Activated naive CD4-positive, alpha-beta T cell treated with anti-CD3 and anti-CD28 coated beads, Interleukin-2, amount 50 U/mL, for 24 hours (primary cell): ENCODE measurements at regions not wholly inside any gene's neighbourhood (a gene's known extent, or its start where the extent isn't known, plus 50 kb on each side); places are given as distances from the start of the nearest gene placed in this dataset.

Source experiments
- H3K27ac Mint-ChIP-seq: one replicate; pipeline ENCODE4 v1.8.0; 2021; ENCODE audit warnings: mild to moderate bottlenecking, mixed read lengths
- H3K27me3 Mint-ChIP-seq: one replicate; pipeline ENCODE4 v1.8.0; 2021; ENCODE audit warnings: mixed read lengths
- H3K36me3 Mint-ChIP-seq: one replicate; pipeline ENCODE4 v1.8.0; 2021; ENCODE audit warnings: mixed read lengths
- H3K4me1 Mint-ChIP-seq: one replicate; pipeline ENCODE4 v1.8.0; 2021; ENCODE audit warnings: mixed read lengths
- H3K4me3 Mint-ChIP-seq: one replicate; pipeline ENCODE4 v1.8.0; 2021; ENCODE audit warnings: mild to moderate bottlenecking, mixed read lengths
- H3K9me3 Mint-ChIP-seq: one replicate; pipeline ENCODE4 v1.8.0; 2021; ENCODE audit warnings: mixed read lengths

- Mint-ChIP-seq H3K4me1 (no peaks in the 10 kb centered on the region), H3K9me3 (no peaks in the 10 kb centered on the region), H3K27me3 (peaks cover 4% of the 10 kb centered on the region), H3K36me3 (no peaks in the 10 kb centered on the region), H3K4me3 (no peak overlapping the region), H3K27ac (no peak overlapping the region)
These were observed 271.6 kb downstream of the DHX35 start for GRCh38 chr20:39233755-39234154.

- Mint-ChIP-seq H3K27ac (no peak overlapping the region), H3K4me1 (no peaks in the 10 kb centered on the region), H3K27me3 (peaks cover 4% of the 10 kb centered on the region), H3K36me3 (no peaks in the 10 kb centered on the region), H3K4me3 (no peak overlapping the region), H3K9me3 (no peaks in the 10 kb centered on the region)
These were observed 265.3 kb downstream of the DHX35 start for GRCh38 chr20:39227416-39227815.

GRCh38 chr20:39225978-39226377 lies 263.8 kb downstream of the DHX35 start:
- Mint-ChIP-seq H3K36me3 (no peaks in the 10 kb centered on the region), H3K9me3 (no peaks in the 10 kb centered on the region), H3K4me3 (no peak overlapping the region), H3K4me1 (no peaks in the 10 kb centered on the region), H3K27me3 (peaks cover 4% of the 10 kb centered on the region), H3K27ac (no peak overlapping the region)

- peaks cover 7% of the 10 kb centered on the region for H3K27me3 Mint-ChIP-seq
- no peak overlapping the region for H3K27ac Mint-ChIP-seq
- H3K4me3 Mint-ChIP-seq = no peak overlapping the region
- H3K4me1 Mint-ChIP-seq = no peaks in the 10 kb centered on the region
- no peaks in the 10 kb centered on the region for H3K9me3 Mint-ChIP-seq
- H3K36me3 Mint-ChIP-seq = no peaks in the 10 kb centered on the region
These were observed 263.4 kb downstream of the DHX35 start for GRCh38 chr20:39225536-39225935.

DNA sequence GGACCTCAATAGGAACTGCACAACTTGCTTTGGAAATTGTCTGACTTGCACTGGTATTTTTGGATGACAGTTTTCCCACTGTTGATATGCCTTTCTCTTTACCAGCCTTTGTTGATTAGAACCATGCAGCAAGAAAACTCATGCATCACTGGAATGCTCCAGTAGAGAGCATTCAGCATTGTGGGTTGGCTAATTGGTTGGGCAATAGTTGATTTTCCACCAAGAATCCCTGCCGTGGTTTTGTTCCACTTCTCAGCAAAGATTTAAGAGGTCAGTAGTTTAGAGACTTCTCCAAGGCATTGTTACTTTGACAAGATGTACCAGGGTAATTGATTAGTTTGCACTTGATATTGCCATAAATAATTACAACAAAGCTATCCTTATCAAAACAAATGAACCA lies 260.0 kb downstream of the DHX35 start:
- Mint-ChIP-seq H3K27me3 (peaks cover 6% of the 10 kb centered on the region), H3K27ac (no peak overlapping the region), H3K36me3 (no peaks in the 10 kb centered on the region), H3K9me3 (no peaks in the 10 kb centered on the region), H3K4me1 (no peaks in the 10 kb centered on the region), H3K4me3 (no peak overlapping the region)

GRCh38 chr20:39216195-39216594 lies 254.1 kb downstream of the DHX35 start:
- no peaks in the 10 kb centered on the region for H3K36me3 Mint-ChIP-seq
- no peak overlapping the region for H3K4me3 Mint-ChIP-seq
- H3K27ac Mint-ChIP-seq = no peak overlapping the region
- no peaks in the 10 kb centered on the region for H3K4me1 Mint-ChIP-seq
- H3K27me3 Mint-ChIP-seq = peaks cover 11% of the 10 kb centered on the region
- H3K9me3 Mint-ChIP-seq = no peaks in the 10 kb centered on the region

GRCh38 chr20:39214828-39215227 lies 252.7 kb downstream of the DHX35 start:
- H3K27ac Mint-ChIP-seq = no peak overlapping the region
- H3K4me1 Mint-ChIP-seq = no peaks in the 10 kb centered on the region
- peaks cover 5% of the 10 kb centered on the region for H3K27me3 Mint-ChIP-seq
- H3K36me3 Mint-ChIP-seq = no peaks in the 10 kb centered on the region
- no peaks in the 10 kb centered on the region for H3K9me3 Mint-ChIP-seq
- H3K4me3 Mint-ChIP-seq = no peak overlapping the region

- Mint-ChIP-seq H3K27ac (no peak overlapping the region), H3K4me3 (no peak overlapping the region), H3K27me3 (peaks cover 5% of the 10 kb centered on the region), H3K9me3 (no peaks in the 10 kb centered on the region), H3K4me1 (no peaks in the 10 kb centered on the region), H3K36me3 (no peaks in the 10 kb centered on the region)
These were observed 251.5 kb downstream of the DHX35 start for GRCh38 chr20:39213476-39214145.

DNA sequence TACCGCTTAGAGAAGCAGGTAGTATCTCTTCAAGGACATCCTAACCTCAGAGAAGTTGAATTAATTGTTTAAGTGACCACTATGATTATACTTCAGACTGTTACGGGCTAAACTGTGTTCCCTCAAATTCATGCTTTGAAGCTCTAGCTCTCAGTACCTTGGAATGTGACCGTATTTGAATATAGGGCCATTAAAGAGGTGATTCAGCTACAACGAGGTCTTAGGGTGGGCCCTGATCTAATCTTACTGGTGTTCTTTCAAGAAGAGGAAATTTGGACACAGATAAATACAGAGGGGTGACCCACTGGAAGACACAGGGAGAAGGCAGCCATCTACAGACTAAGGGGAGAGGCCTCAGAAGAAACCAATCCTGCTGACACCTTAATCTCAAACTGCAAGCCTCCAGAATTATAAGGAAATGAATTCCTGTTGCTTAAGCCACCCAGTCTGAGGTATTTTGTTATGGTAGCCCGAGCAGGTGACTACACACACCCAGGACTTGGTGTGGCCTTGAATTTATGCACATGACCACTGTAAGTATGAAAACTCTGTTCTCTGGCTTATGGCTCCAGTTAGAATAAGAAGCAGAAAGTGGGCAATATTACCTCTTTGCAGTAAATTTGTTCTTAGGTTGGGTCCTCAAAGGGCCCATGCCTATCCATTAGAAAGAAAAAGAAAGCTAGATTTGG lies 249.1 kb downstream of the DHX35 start:
- Mint-ChIP-seq H3K4me3 (no peak overlapping the region), H3K27ac (no peak overlapping the region)

DNA sequence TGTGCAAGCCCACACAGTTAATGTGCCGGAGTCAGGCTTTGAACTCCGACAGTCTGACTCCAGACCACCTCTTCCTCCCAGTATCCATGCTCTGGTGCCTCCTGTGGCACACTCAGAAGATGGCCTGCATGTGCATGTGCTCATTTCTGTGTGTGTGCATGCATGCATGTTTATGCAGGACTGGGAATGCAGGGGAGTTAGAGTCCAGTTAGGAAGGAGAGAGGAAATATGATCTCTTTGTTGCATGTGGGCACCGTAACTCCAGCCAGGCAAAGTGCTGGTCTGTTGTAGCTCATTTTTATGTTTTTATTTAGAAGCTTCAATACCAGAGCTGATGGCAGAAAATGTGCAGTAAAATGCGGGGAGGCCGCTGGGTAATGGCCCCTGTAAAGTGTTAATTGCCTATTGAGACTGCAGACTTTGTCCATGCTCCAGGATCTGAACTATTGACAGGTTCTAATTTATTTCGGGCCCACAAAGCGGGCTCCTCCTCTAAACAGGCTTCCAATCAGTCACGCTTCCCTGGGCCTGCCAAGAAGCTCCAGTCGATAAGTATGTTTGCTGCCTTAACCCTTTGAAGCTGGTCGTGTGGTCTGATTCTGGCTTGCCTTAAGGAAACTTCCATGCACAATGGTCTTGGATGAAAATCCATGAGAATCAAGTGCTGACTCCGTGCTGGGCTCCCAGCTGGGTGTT lies 248.3 kb downstream of the DHX35 start:
- no peak overlapping the region for H3K4me3 Mint-ChIP-seq
- no peaks in the 10 kb centered on the region for H3K36me3 Mint-ChIP-seq
- no peaks in the 10 kb centered on the region for H3K4me1 Mint-ChIP-seq
- no peak overlapping the region for H3K27ac Mint-ChIP-seq
- H3K27me3 Mint-ChIP-seq = peaks cover 1% of the 10 kb centered on the region
- H3K9me3 Mint-ChIP-seq = no peaks in the 10 kb centered on the region

More for the DNA sequence above, 249.1 kb downstream of the DHX35 start:
- Mint-ChIP-seq H3K4me1 (no peaks in the 10 kb centered on the region), H3K27me3 (peaks cover 3% of the 10 kb centered on the region), H3K36me3 (no peaks in the 10 kb centered on the region), H3K9me3 (no peaks in the 10 kb centered on the region)

DNA sequence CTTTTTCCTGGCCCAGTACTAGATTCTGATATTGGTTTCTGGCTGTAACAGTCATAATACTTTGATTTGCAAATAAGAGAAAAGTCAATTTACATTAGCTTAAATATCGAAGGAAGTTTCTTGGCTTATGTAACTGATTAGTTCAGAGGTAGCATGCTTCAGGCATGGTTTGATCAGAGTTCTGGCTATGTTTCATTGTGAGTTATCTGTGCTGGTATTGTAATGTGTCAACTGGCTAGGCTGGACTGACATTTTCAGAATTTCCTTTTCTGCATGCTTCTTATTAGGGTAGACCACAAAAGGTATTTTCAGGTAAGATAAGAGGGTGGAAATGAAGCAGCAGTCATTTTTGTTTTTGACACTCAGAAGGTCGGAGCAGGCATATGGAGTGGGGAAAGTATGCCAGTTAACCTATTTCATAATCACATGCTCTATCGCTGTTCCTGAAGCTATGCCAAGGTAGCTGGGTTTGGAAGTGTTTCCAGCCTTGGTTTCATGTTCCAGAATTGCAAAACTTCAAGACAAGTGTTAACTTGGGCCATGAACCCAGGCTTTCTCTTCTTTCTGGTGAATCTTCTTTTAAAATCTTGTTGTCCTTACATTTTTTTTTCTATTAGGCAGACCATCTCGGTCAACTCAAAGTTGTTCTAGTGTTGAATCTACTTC lies 244.9 kb downstream of the DHX35 start:
- Mint-ChIP-seq H3K27ac (no peak overlapping the region), H3K36me3 (no peaks in the 10 kb centered on the region), H3K9me3 (no peaks in the 10 kb centered on the region), H3K4me3 (no peak overlapping the region), H3K27me3 (peaks cover 1% of the 10 kb centered on the region), H3K4me1 (no peaks in the 10 kb centered on the region)

DNA sequence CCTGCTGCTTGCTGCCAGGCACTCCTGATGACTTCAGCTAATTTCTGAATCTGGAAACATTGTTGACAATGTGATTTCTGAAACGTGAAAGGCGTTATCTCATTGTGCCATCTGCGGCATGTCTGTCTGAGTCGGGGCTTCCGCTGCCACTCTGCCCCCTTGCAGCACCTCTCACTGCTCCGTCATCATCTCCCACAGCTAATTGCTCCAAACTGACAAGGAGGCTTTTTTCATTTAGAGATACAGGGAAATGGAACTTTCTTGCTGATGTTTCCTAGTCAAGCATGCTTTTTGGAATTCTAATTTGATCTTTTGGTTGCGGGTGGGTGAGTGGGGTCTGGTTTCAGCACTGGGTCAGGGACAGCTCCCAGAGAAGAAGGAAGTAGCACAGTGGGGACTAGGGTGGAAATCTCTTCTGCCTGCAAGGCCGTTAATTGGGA lies 233.5 kb downstream of the DHX35 start:
- Mint-ChIP-seq H3K9me3 (peaks cover 6% of the 10 kb centered on the region), H3K4me3 (no peak overlapping the region), H3K4me1 (no peaks in the 10 kb centered on the region), H3K36me3 (no peaks in the 10 kb centered on the region), H3K27ac (no peak overlapping the region), H3K27me3 (peaks cover 7% of the 10 kb centered on the region)

GRCh38 chr20:39190666-39191570 lies 228.8 kb downstream of the DHX35 start:
- H3K4me3 Mint-ChIP-seq = no peak overlapping the region
- H3K9me3 Mint-ChIP-seq = peaks cover 13% of the 10 kb centered on the region
- H3K27me3 Mint-ChIP-seq = peaks cover 9% of the 10 kb centered on the region
- H3K36me3 Mint-ChIP-seq = no peaks in the 10 kb centered on the region
- H3K4me1 Mint-ChIP-seq = no peaks in the 10 kb centered on the region
- H3K27ac Mint-ChIP-seq = no peak overlapping the region

DNA sequence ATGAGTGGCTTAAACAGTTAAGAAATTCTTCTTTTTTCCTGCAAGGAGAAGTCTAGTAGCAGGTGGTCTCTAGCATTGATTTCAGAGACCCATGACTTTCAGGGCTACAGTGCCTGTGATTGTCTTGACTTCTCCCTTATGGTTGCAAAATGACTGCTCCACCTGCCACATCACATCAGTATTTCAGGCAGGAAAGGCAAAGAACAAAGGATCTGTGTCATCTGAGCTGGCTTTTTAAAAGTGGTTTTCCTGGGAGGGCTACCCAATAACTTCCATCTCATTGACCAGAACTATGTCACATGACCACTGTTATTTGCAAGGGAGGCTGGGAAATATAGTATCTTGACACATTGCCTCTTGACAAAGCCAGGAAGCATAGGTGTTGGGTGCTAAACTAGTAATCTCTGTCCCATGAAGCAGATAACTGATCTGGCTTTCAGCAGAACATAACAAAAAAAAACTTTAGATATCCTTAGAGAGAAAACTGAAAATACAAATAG lies 226.2 kb downstream of the DHX35 start:
- Mint-ChIP-seq H3K9me3 (peaks cover 8% of the 10 kb centered on the region), H3K36me3 (no peaks in the 10 kb centered on the region), H3K27ac (no peak overlapping the region)

GRCh38 chr20:39181490-39181889 lies 219.3 kb downstream of the DHX35 start:
- Mint-ChIP-seq H3K4me1 (no peaks in the 10 kb centered on the region), H3K36me3 (no peaks in the 10 kb centered on the region)

More for the DNA sequence above, 226.2 kb downstream of the DHX35 start:
- peaks cover 2% of the 10 kb centered on the region for H3K27me3 Mint-ChIP-seq
- H3K4me3 Mint-ChIP-seq = no peak overlapping the region
- H3K4me1 Mint-ChIP-seq = no peaks in the 10 kb centered on the region

More at GRCh38 chr20:39181490-39181889, 219.3 kb downstream of the DHX35 start:
- Mint-ChIP-seq H3K27me3 (peaks cover 3% of the 10 kb centered on the region), H3K9me3 (peaks cover 4% of the 10 kb centered on the region), H3K4me3 (no peak overlapping the region), H3K27ac (no peak overlapping the region)
